Skeletal muscle tissue (tissue), 3 donors: ENCODE measurements at regions not wholly inside any gene's neighbourhood (a gene's known extent, or its start where the extent isn't known, plus 50 kb on each side); places are given as distances from the start of the nearest gene placed in this dataset.
"Not testable (repeated sequence)": the region's sequence is repeated elsewhere in the genome, so short reads cannot be mapped to it uniquely, and the experiment has no call there.

Experiments used
- H3K27ac ChIP-seq: one replicate; pipeline ENCODE4 v1.7.0; 2013; ENCODE audit warnings: mild to moderate bottlenecking, low read depth, low read length, inconsistent platforms
- H3K27me3 ChIP-seq, 3 donors: one replicate each; pipeline ENCODE4 v1.7.0; 2013; ENCODE audit warnings: low read length in 3 of 3; ENCODE audit not compliant: control insufficient read depth in 3 of 3, insufficient read depth in 3 of 3
- H3K36me3 ChIP-seq, 3 donors: one replicate each; pipeline ENCODE4 v1.7.0; 2013; ENCODE audit warnings: low read length in 3 of 3; ENCODE audit not compliant: control insufficient read depth in 3 of 3, insufficient read depth in 3 of 3
- H3K4me1 ChIP-seq, 3 donors: one replicate each; pipeline ENCODE4 v1.7.0; 2013; ENCODE audit warnings: low read length in 3 of 3, mild to moderate bottlenecking in 3 of 3; ENCODE audit not compliant: control insufficient read depth in 3 of 3, insufficient read depth in 3 of 3
- H3K4me3 ChIP-seq, 3 donors: one replicate each; pipeline ENCODE4 v1.7.0; 2013; ENCODE audit warnings: low read length in 3 of 3
- H3K9ac ChIP-seq, 3 donors: one replicate each; pipeline ENCODE4 v1.7.0; 2013; ENCODE audit warnings: low read length in 3 of 3, mild to moderate bottlenecking in 3 of 3, moderate library complexity in 2 of 3, low read depth in 1 of 3
- H3K9me3 ChIP-seq, 3 donors: one replicate each; pipeline ENCODE4 v1.7.0; 2013; ENCODE audit warnings: low read length in 3 of 3; ENCODE audit not compliant: control insufficient read depth in 3 of 3
- donor health status: Osteomylitis.

GRCh38 chr2:107556038-107556627, 270.6 kb upstream of the RGPD4 start:
- Histone ChIP-seq H3K9ac (no peak overlapping the region), H3K27me3 (no peaks in the 10 kb centered on the region), H3K4me1 (no peaks in the 10 kb centered on the region), H3K4me3 (no peak overlapping the region), H3K36me3 (no peaks in the 10 kb centered on the region), H3K9me3 (peaks cover 0 to 15% (median 0%) of the 10 kb centered on the region in 3 donors), H3K27ac (no peak overlapping the region)

DNA sequence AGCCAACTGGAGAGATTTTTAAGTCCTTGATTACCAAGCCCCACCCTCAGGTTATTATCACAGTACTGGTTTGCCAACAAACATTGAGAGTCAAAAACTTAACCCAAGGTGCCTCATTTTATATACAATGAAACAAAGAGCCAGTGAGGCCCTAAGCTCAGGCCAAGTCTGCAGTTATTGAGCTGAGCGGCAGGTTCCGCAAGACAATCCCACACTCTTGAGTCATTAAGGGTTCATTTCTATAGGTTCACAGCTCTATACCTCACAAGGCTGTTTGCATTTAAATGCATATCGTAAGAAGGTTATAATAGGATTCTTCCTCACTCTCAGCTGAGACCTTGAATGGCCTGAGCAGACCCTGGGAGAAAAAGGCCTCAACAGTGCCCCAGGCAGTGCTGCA, 268.4 kb upstream of the RGPD4 start:
- Histone ChIP-seq H3K27ac (no peak overlapping the region), H3K9ac (no peak overlapping the region), H3K36me3 (no peaks in the 10 kb centered on the region), H3K27me3 (no peaks in the 10 kb centered on the region), H3K9me3 (peaks cover 0 to 15% (median 0%) of the 10 kb centered on the region in 3 donors), H3K4me3 (no peak overlapping the region), H3K4me1 (no peaks in the 10 kb centered on the region)

DNA sequence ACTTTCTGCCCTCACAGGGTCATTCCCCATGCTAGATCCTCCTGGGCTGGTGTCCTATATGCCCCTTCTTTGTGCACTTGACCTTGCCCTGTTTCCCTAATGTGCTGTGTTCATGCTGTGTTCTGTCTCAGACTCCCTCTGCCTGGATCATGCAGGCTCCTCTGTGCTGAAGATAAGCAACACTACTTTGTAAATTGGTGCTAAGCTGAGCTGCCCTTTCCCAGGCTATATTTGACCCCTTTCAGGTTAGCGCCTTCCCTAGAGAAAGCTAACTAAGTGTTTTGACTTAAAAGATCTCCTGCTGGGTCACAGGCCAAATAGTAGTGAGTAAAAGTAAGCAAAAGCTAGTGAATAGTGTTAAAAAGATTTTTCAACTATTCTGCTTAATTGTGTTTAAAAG, 257.2 kb upstream of the RGPD4 start:
- no peaks in the 10 kb centered on the region for H3K36me3 ChIP-seq
- no peaks in the 10 kb centered on the region for H3K9me3 ChIP-seq
- no peaks in the 10 kb centered on the region for H3K27me3 ChIP-seq
- H3K9ac ChIP-seq: no peak overlapping the region
- H3K4me3 ChIP-seq: no peak overlapping the region
- H3K4me1 ChIP-seq: no peaks in the 10 kb centered on the region
- H3K27ac ChIP-seq: no peak overlapping the region

DNA sequence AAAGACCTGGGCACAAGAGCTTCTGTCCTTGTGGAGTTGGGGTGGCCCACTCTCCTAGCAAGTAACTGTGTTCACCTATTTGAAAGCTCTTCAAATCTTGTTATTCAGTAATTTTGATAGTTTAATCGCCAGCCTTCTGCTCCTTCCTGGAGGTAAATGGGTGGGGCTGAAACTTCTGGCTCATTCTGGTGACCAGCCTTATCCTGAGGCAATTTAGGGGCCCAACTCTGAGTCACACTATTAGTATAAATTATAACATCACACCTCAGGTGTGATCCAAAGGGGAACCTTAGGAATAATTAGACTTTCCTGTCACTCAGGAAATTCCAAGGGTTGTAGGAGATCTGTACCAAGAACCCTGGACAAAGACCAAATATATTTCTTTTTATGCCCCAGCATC, 255.8 kb upstream of the RGPD4 start:
- Histone ChIP-seq H3K27me3 (no peaks in the 10 kb centered on the region), H3K36me3 (no peaks in the 10 kb centered on the region), H3K9ac (no peak overlapping the region), H3K4me1 (no peaks in the 10 kb centered on the region), H3K9me3 (no peaks in the 10 kb centered on the region), H3K4me3 (no peak overlapping the region), H3K27ac (no peak overlapping the region)

GRCh38 chr2:107572890-107573289, 253.8 kb upstream of the RGPD4 start:
- not testable (repeated sequence) for H3K9ac ChIP-seq, H3K4me1 ChIP-seq, H3K36me3 ChIP-seq, H3K4me3 ChIP-seq, H3K27me3 ChIP-seq, H3K9me3 ChIP-seq, H3K27ac ChIP-seq

GRCh38 chr2:107576991-107577390, 249.7 kb upstream of the RGPD4 start:
- Histone ChIP-seq H3K4me3 (no peak overlapping the region), H3K4me1 (no peaks in the 10 kb centered on the region), H3K27me3 (no peaks in the 10 kb centered on the region), H3K9ac (no peak overlapping the region), H3K9me3 (no peaks in the 10 kb centered on the region), H3K36me3 (no peaks in the 10 kb centered on the region), H3K27ac (no peak overlapping the region)

DNA sequence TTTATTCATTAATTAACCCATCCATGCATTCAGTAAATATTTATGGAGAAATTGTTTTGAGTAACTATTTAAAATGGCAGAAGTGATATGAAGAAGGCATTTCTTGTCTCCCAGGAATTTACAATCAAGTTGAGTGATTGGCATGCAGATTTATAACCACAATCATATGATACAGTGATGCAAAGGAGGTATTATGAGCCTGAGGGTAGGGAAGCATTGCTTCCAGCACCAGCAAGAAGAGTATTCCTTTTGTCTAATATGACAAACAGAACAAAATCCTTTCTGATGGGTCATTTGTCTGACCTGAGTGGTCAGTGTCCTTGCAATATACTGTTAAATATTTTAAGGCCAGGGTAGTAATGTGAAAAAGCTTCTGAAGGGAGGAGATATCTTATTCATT, 244.2 kb upstream of the RGPD4 start:
- no peaks in the 10 kb centered on the region for H3K9me3 ChIP-seq
- H3K36me3 ChIP-seq: no peaks in the 10 kb centered on the region
- H3K27ac ChIP-seq: no peak overlapping the region
- H3K4me1 ChIP-seq: no peaks in the 10 kb centered on the region
- no peak overlapping the region for H3K9ac ChIP-seq
- H3K27me3 ChIP-seq: no peaks in the 10 kb centered on the region
- no peak overlapping the region for H3K4me3 ChIP-seq

- H3K27ac ChIP-seq: no peak overlapping the region
- H3K4me1 ChIP-seq: no peaks in the 10 kb centered on the region
- no peaks in the 10 kb centered on the region for H3K9me3 ChIP-seq
- H3K4me3 ChIP-seq: no peak overlapping the region
- no peaks in the 10 kb centered on the region for H3K27me3 ChIP-seq
- H3K36me3 ChIP-seq: no peaks in the 10 kb centered on the region
- no peak overlapping the region for H3K9ac ChIP-seq
Observed at GRCh38 chr2:107584577-107584976, 242.1 kb upstream of the RGPD4 start.

GRCh38 chr2:107585851-107586250, 240.8 kb upstream of the RGPD4 start:
- no peaks in the 10 kb centered on the region for H3K4me1 ChIP-seq
- no peaks in the 10 kb centered on the region for H3K27me3 ChIP-seq
- H3K36me3 ChIP-seq: no peaks in the 10 kb centered on the region
- H3K4me3 ChIP-seq: no peak overlapping the region
- H3K9me3 ChIP-seq: no peaks in the 10 kb centered on the region
- no peak overlapping the region for H3K9ac ChIP-seq
- no peak overlapping the region for H3K27ac ChIP-seq

DNA sequence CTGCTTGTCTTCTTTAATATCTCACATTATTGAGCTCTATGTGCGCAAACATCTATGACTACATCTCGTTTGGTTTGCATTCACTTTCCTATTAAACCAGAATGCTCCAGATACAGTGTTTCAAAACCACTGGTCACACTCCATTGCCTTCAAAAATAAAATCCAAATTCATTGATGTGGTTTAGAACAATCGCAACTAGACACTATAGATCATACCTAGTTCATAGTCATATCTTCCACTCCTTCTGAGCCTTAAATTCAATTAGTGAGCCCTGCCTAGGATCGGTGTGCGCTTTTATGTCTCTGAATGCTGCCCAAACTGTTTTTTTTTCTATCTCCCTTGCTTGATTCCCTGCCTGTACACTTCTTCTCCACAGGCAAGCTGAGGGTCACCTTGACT, 238.5 kb upstream of the RGPD4 start:
- no peak overlapping the region for H3K27ac ChIP-seq
- no peaks in the 10 kb centered on the region for H3K9me3 ChIP-seq
- H3K4me1 ChIP-seq: peaks cover 0 to 7% (median 0%) of the 10 kb centered on the region in 3 donors
- no peak overlapping the region for H3K9ac ChIP-seq
- no peaks in the 10 kb centered on the region for H3K36me3 ChIP-seq
- H3K4me3 ChIP-seq: no peak overlapping the region
- H3K27me3 ChIP-seq: no peaks in the 10 kb centered on the region

- Histone ChIP-seq H3K4me1 (peaks cover 0 to 7% (median 0%) of the 10 kb centered on the region in 3 donors), H3K9me3 (no peaks in the 10 kb centered on the region), H3K27ac (no peak overlapping the region), H3K9ac (no peak overlapping the region), H3K36me3 (no peaks in the 10 kb centered on the region), H3K27me3 (no peaks in the 10 kb centered on the region), H3K4me3 (no peak overlapping the region)
Observed at GRCh38 chr2:107589079-107589491, 237.6 kb upstream of the RGPD4 start.
